Kidney tubule cell (primary cell): ENCODE measurements at regions not wholly inside any gene's neighbourhood (a gene's known extent, or its start where the extent isn't known, plus 50 kb on each side); places are given as distances from the start of the nearest gene placed in this dataset.
"Not testable (repeated sequence)": the region's sequence is repeated elsewhere in the genome, so short reads cannot be mapped to it uniquely, and the experiment has no call there.

Experiments
- DNase-seq: peaks from one replicate; pipeline ENCODE4 v3.0.0-alpha.2; 2018; ENCODE audit warnings: low spot score

GRCh38 chr14:56422221-56422620, 157.4 kb upstream of the TMEM260 start:
- DNase-seq = no peak

GRCh38 chr14:56422703-56423213, 156.8 kb upstream of the TMEM260 start:
- DNase-seq = peak; percentile 66

- no peak for DNase-seq
These were observed 156.1 kb upstream of the TMEM260 start for GRCh38 chr14:56423544-56423943.

- DNase-seq = no peak
These were observed 148.6 kb upstream of the TMEM260 start for GRCh38 chr14:56431013-56431412.

GRCh38 chr14:56449670-56450213, 129.9 kb upstream of the TMEM260 start:
- no peak for DNase-seq

- DNase-seq = no peak
These were observed 126.7 kb upstream of the TMEM260 start for GRCh38 chr14:56452940-56453339.

GRCh38 chr14:56454680-56455079, 124.9 kb upstream of the TMEM260 start:
- DNase-seq = not testable (repeated sequence)

- no peak for DNase-seq
These were observed 119.1 kb upstream of the TMEM260 start for GRCh38 chr14:56460469-56460868.

GRCh38 chr14:56461276-56462275, 118.0 kb upstream of the TMEM260 start:
- DNase-seq = no peak

GRCh38 chr14:56463271-56463890, 116.2 kb upstream of the TMEM260 start:
- DNase-seq = no peak

- no peak for DNase-seq
These were observed 108.5 kb upstream of the TMEM260 start for GRCh38 chr14:56471056-56471455.

GRCh38 chr14:56474419-56475022, 105.1 kb upstream of the TMEM260 start:
- peak; percentile 61 for DNase-seq

- DNase-seq = peak; percentile 48
These were observed 97.2 kb upstream of the TMEM260 start for GRCh38 chr14:56482310-56482911.

GRCh38 chr14:56487090-56487667, 92.4 kb upstream of the TMEM260 start:
- DNase-seq = peak; percentile 14

- DNase-seq = peak; percentile 53
These were observed 91.8 kb upstream of the TMEM260 start for GRCh38 chr14:56487761-56488160.

- no peak for DNase-seq
These were observed 91.3 kb upstream of the TMEM260 start for GRCh38 chr14:56488306-56488705.

- DNase-seq = peak; percentile 44
These were observed 89.2 kb upstream of the TMEM260 start for GRCh38 chr14:56490379-56490778.

GRCh38 chr14:56491299-56492285, 88.0 kb upstream of the TMEM260 start:
- DNase-seq = peak; percentile 72

- no peak for DNase-seq
These were observed 85.4 kb upstream of the TMEM260 start for GRCh38 chr14:56494167-56494566.

GRCh38 chr14:56498112-56498511, 81.5 kb upstream of the TMEM260 start:
- DNase-seq = no peak
